Thymus (tissue), 11 donors: ENCODE measurements at regions not wholly inside any gene's neighbourhood (a gene's known extent, or its start where the extent isn't known, plus 50 kb on each side); places are given as distances from the start of the nearest gene placed in this dataset.

Experiments
- DNase-seq, 9 donors: peaks; one replicate each; pipeline ENCODE4 v3.0.0-alpha.2; 2013; ENCODE audit warnings: low spot score in 9 of 9, low read depth in 6 of 9, missing footprints in 1 of 9
- H3K27ac ChIP-seq, 2 donors: one replicate each; pipeline ENCODE4 v1.5.1; 2013; ENCODE audit warnings: control low read depth in 1 of 2, low read depth in 1 of 2, low read length in 1 of 2, mild to moderate bottlenecking in 1 of 2, moderate library complexity in 1 of 2
- H3K27me3 ChIP-seq, 2 donors: one replicate each; pipeline ENCODE4 v1.5.1; 2013; ENCODE audit warnings: low read length in 1 of 2; ENCODE audit not compliant: control insufficient read depth in 2 of 2, insufficient read depth in 1 of 2
- H3K36me3 ChIP-seq, 2 donors: one replicate each; pipeline ENCODE4 v1.5.1; 2013; ENCODE audit warnings: low read length in 1 of 2, mild to moderate bottlenecking in 1 of 2, moderate library complexity in 1 of 2; ENCODE audit not compliant: control insufficient read depth in 2 of 2, insufficient read depth in 2 of 2
- H3K4me1 ChIP-seq, 2 donors: one replicate each; pipeline ENCODE4 v1.5.1; 2013; ENCODE audit warnings: low read length in 2 of 2; ENCODE audit not compliant: control insufficient read depth in 2 of 2, insufficient read depth in 2 of 2
- H3K4me3 ChIP-seq, 2 donors: one replicate each; pipeline ENCODE4 v1.5.1; 2013; ENCODE audit warnings: low read length in 2 of 2, control low read depth in 1 of 2, mild to moderate bottlenecking in 1 of 2
- H3K9me3 ChIP-seq, 2 donors: one replicate each; pipeline ENCODE4 v1.5.1; 2013; ENCODE audit warnings: low read length in 1 of 2, mild to moderate bottlenecking in 1 of 2; ENCODE audit not compliant: control insufficient read depth in 2 of 2, insufficient read depth in 1 of 2
- WGBS: extraction: QIAGEN DNeasy Blood & Tissue Kit; methylation state at CpG from one replicate; pipeline ENCODE4 v1.1.7; 2013; 5-methylcytosine and 5-hydroxymethylcytosine counted together
- donor health status: healthy.

- no peaks in the 10 kb centered on the region for H3K4me1 ChIP-seq
- no peaks in the 10 kb centered on the region for H3K9me3 ChIP-seq
- no peak overlapping the region for H3K4me3 ChIP-seq
- DNase-seq = no peak
- 92% methylated on average over 3 of the region's 3 CpGs for WGBS
- no peaks in the 10 kb centered on the region for H3K36me3 ChIP-seq
- H3K27ac ChIP-seq = no peak overlapping the region
- H3K27me3 ChIP-seq = no peaks in the 10 kb centered on the region
These were observed 380.5 kb upstream of the SMC2 start for GRCh38 chr9:103713631-103714030.

GRCh38 chr9:103714992-103715391 is 379.1 kb upstream of the SMC2 start:
- Histone ChIP-seq H3K27me3 (no peaks in the 10 kb centered on the region), H3K4me1 (no peaks in the 10 kb centered on the region), H3K36me3 (no peaks in the 10 kb centered on the region), H3K27ac (no peak overlapping the region), H3K9me3 (no peaks in the 10 kb centered on the region), H3K4me3 (no peak overlapping the region)
- no peak for DNase-seq
- 80% methylated on average over 1 of the region's 1 CpG for WGBS

- H3K4me3 ChIP-seq = no peak overlapping the region
- no peaks in the 10 kb centered on the region for H3K4me1 ChIP-seq
- no peak overlapping the region for H3K27ac ChIP-seq
- no peak for DNase-seq
- H3K36me3 ChIP-seq = no peaks in the 10 kb centered on the region
- H3K9me3 ChIP-seq = no peaks in the 10 kb centered on the region
- no peaks in the 10 kb centered on the region for H3K27me3 ChIP-seq
- 71% methylated on average over 2 of the region's 2 CpGs for WGBS
These were observed 373.1 kb upstream of the SMC2 start for GRCh38 chr9:103721056-103721455.

- H3K36me3 ChIP-seq = no peaks in the 10 kb centered on the region
- WGBS = 89% methylated on average over 3 of the region's 3 CpGs
- no peaks in the 10 kb centered on the region for H3K27me3 ChIP-seq
- no peak overlapping the region for H3K4me3 ChIP-seq
- no peaks in the 10 kb centered on the region for H3K9me3 ChIP-seq
- DNase-seq = no peak
- no peaks in the 10 kb centered on the region for H3K4me1 ChIP-seq
- no peak overlapping the region for H3K27ac ChIP-seq
These were observed 363.2 kb upstream of the SMC2 start for GRCh38 chr9:103730866-103731265.

- Histone ChIP-seq H3K4me1 (no peaks in the 10 kb centered on the region), H3K9me3 (no peaks in the 10 kb centered on the region), H3K4me3 (no peak overlapping the region), H3K27me3 (no peaks in the 10 kb centered on the region), H3K36me3 (no peaks in the 10 kb centered on the region), H3K27ac (no peak overlapping the region)
- no peak for DNase-seq
- WGBS = 82% methylated on average over 2 of the region's 2 CpGs
These were observed 362.6 kb upstream of the SMC2 start for GRCh38 chr9:103731541-103731940.

GRCh38 chr9:103734471-103734870 is 359.6 kb upstream of the SMC2 start:
- DNase-seq = no peak
- H3K27me3 ChIP-seq = no peaks in the 10 kb centered on the region
- H3K9me3 ChIP-seq = no peaks in the 10 kb centered on the region
- WGBS = 98% methylated on average over 1 of the region's 1 CpG
- H3K27ac ChIP-seq = no peak overlapping the region
- no peaks in the 10 kb centered on the region for H3K4me1 ChIP-seq
- H3K36me3 ChIP-seq = no peaks in the 10 kb centered on the region
- H3K4me3 ChIP-seq = no peak overlapping the region

- no peak overlapping the region for H3K27ac ChIP-seq
- no peaks in the 10 kb centered on the region for H3K36me3 ChIP-seq
- H3K4me1 ChIP-seq = no peaks in the 10 kb centered on the region
- no peaks in the 10 kb centered on the region for H3K9me3 ChIP-seq
- H3K4me3 ChIP-seq = no peak overlapping the region
- WGBS = 98% methylated on average over 2 of the region's 2 CpGs
- no peak for DNase-seq
- no peaks in the 10 kb centered on the region for H3K27me3 ChIP-seq
These were observed 338.7 kb upstream of the SMC2 start for GRCh38 chr9:103755441-103755840.

GRCh38 chr9:103755986-103756385 is 338.1 kb upstream of the SMC2 start:
- Histone ChIP-seq H3K27me3 (no peaks in the 10 kb centered on the region), H3K9me3 (no peaks in the 10 kb centered on the region), H3K36me3 (no peaks in the 10 kb centered on the region), H3K4me1 (no peaks in the 10 kb centered on the region), H3K27ac (no peak overlapping the region), H3K4me3 (no peak overlapping the region)
- no peak for DNase-seq
- WGBS = 92% methylated on average over 1 of the region's 1 CpG

- Histone ChIP-seq H3K9me3 (no peaks in the 10 kb centered on the region), H3K27ac (no peak overlapping the region), H3K27me3 (no peaks in the 10 kb centered on the region), H3K4me3 (no peak overlapping the region), H3K36me3 (no peaks in the 10 kb centered on the region), H3K4me1 (no peaks in the 10 kb centered on the region)
- WGBS = 80% methylated on average over 3 of the region's 3 CpGs
- no peak for DNase-seq
These were observed 337.0 kb upstream of the SMC2 start for GRCh38 chr9:103757062-103757461.

- no peak overlapping the region for H3K27ac ChIP-seq
- 66% methylated on average over 2 of the region's 2 CpGs for WGBS
- no peaks in the 10 kb centered on the region for H3K4me1 ChIP-seq
- no peak overlapping the region for H3K4me3 ChIP-seq
- no peaks in the 10 kb centered on the region for H3K36me3 ChIP-seq
- no peak for DNase-seq
- H3K27me3 ChIP-seq = no peaks in the 10 kb centered on the region
- no peaks in the 10 kb centered on the region for H3K9me3 ChIP-seq
These were observed 332.6 kb upstream of the SMC2 start for GRCh38 chr9:103761466-103761865.
